Astrocyte of the spinal cord (primary cell): ENCODE measurements at regions not wholly inside any gene's neighbourhood (a gene's known extent, or its start where the extent isn't known, plus 50 kb on each side); places are given as distances from the start of the nearest gene placed in this dataset.

Source experiments
- DNase-seq: peaks from one replicate; pipeline ENCODE4 v3.0.0; 2011; ENCODE audit warnings: low read depth, low spot score
- H3K4me3 ChIP-seq: 2 replicates; pipeline ENCODE4 v1.5.1; 2011; ENCODE audit warnings: low read depth, mild to moderate bottlenecking, low read length, moderate library complexity
- CTCF ChIP-seq: IDR thresholded peaks from 2 replicates; pipeline ENCODE4 v1.5.1; 2012; ENCODE audit warnings: low read depth, mild to moderate bottlenecking, low read length, inconsistent platforms
- in situ Hi-C: cut with HindIII; loops from 2 replicates; pipeline ENCODE4 v1.10.0; 2017; ENCODE audit warnings: low sequenced_read_pairs

- TF ChIP-seq CTCF = no peak
- DNase-seq = no peak
- in situ Hi-C loops = no loop called here
- no peak overlapping the region for H3K4me3 ChIP-seq
These were observed 59.6 kb upstream of the AKR1E2 start for GRCh38 chr10:4766454-4766853.

GRCh38 chr10:4765428-4765827, 60.6 kb upstream of the AKR1E2 start:
- no peak overlapping the region for H3K4me3 ChIP-seq
- peak; percentile 67 for DNase-seq
- no peak for TF ChIP-seq CTCF
- in situ Hi-C loops = no loop called here

- H3K4me3 ChIP-seq = peak overlapping the region; percentile 6
- in situ Hi-C loops = no loop called here
- peak; percentile 85 for DNase-seq
- TF ChIP-seq CTCF = peak; percentile 14
These were observed 62.0 kb upstream of the AKR1E2 start for GRCh38 chr10:4763960-4764428.

- peak overlapping the region; percentile 14 for H3K4me3 ChIP-seq
- TF ChIP-seq CTCF = no peak
- in situ Hi-C loops = no loop called here
- DNase-seq = no peak
These were observed 62.5 kb upstream of the AKR1E2 start for GRCh38 chr10:4763513-4763912.

GRCh38 chr10:4758256-4758655, 67.8 kb upstream of the AKR1E2 start:
- no peak for DNase-seq
- no peak for TF ChIP-seq CTCF
- no peak overlapping the region for H3K4me3 ChIP-seq
- in situ Hi-C loops = no loop called here

- TF ChIP-seq CTCF = no peak
- DNase-seq = no peak
These were observed 70.6 kb upstream of the AKR1E2 start for GRCh38 chr10:4755286-4755989.

More at GRCh38 chr10:4755286-4755989, 70.6 kb upstream of the AKR1E2 start:
- in situ Hi-C loops = no loop called here
- H3K4me3 ChIP-seq = no peak overlapping the region
